ENCODE measurements at regions not wholly inside any gene's neighbourhood (a gene's known extent, or its start where the extent isn't known, plus 50 kb on each side); places are given as distances from the start of the nearest gene placed in this dataset.

DNA sequence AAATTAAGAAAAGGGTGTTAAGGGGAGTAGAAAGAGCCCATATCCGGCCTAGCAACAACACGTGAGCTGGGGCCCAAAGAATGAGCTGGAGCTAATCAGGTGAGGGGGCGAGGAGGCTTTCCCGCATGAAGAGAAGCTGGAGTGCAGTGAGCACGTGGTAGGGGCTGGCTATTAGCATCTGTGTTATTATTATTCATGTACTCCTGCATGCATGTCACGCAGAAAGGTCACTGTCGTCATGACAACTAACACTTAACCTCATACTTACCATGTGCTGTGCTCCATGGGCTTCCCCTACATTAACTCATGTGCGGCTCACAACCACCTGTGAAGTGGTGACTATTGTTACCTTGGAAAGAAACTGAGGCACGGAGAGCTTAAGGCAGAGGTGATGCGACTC lies 227.6 kb upstream of the UBL3 start:
- TF ChIP-seq, protein P1, sequence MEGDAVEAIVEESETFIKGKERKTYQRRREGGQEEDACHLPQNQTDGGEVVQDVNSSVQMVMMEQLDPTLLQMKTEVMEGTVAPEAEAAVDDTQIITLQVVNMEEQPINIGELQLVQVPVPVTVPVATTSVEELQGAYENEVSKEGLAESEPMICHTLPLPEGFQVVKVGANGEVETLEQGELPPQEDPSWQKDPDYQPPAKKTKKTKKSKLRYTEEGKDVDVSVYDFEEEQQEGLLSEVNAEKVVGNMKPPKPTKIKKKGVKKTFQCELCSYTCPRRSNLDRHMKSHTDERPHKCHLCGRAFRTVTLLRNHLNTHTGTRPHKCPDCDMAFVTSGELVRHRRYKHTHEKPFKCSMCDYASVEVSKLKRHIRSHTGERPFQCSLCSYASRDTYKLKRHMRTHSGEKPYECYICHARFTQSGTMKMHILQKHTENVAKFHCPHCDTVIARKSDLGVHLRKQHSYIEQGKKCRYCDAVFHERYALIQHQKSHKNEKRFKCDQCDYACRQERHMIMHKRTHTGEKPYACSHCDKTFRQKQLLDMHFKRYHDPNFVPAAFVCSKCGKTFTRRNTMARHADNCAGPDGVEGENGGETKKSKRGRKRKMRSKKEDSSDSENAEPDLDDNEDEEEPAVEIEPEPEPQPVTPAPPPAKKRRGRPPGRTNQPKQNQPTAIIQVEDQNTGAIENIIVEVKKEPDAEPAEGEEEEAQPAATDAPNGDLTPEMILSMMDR (conservative IDR thresholded peaks at IDR 0.05; ENCODE audit: low read length): no peak
- no peak for TF ChIP-seq EZH2phosphoT487 (IDR thresholded peaks at IDR 0.05; ENCODE audit: borderline replicate concordance, low read depth, low read length)

Data from OCI-LY7 (cell line).